H1 (cell line): ENCODE measurements at regions not wholly inside any gene's neighbourhood (a gene's known extent, or its start where the extent isn't known, plus 50 kb on each side); places are given as distances from the start of the nearest gene placed in this dataset.

ENCODE experiments used
- ATF3 ChIP-seq: IDR thresholded peaks from 2 replicates; pipeline ENCODE4 v1.6.1; 2011; ENCODE audit warnings: low read depth, mild to moderate bottlenecking, low read length; ENCODE audit not compliant: insufficient read depth
- BRCA1 ChIP-seq: IDR thresholded peaks from 2 replicates; pipeline ENCODE4 v1.6.1; 2012; ENCODE audit warnings: low read depth, low read length, improper control_type of control experiment
- CEBPB ChIP-seq: IDR thresholded peaks from 2 replicates; pipeline ENCODE4 v1.6.1; 2012; ENCODE audit warnings: low read depth, low read length
- EP300 ChIP-seq, 2 experiments: IDR thresholded peaks; 1 replicate in 1 of 2; 2 replicates in 1 of 2; pipeline ENCODE4 v1.6.1; 2011 to 2012; ENCODE audit warnings: low read depth in 2 of 2, low read length in 2 of 2, mild to moderate bottlenecking in 2 of 2, borderline replicate concordance in 1 of 2, inconsistent platforms in 1 of 2, moderate library complexity in 1 of 2
- HDAC2 ChIP-seq, 2 experiments: fragments of 300-600 bp in 1 of 2; sonication (generic) in 1 of 2; IDR thresholded peaks; 2 replicates each; pipeline ENCODE4 v1.6.1; 2011 to 2012; ENCODE audit warnings: low read depth in 2 of 2, low read length in 2 of 2, mild to moderate bottlenecking in 2 of 2, moderate library complexity in 2 of 2, borderline replicate concordance in 1 of 2, inconsistent platforms in 1 of 2
- KDM4A ChIP-seq: IDR thresholded peaks from one replicate; pipeline ENCODE4 v1.7.1; 2012; ENCODE audit warnings: low read depth, mild to moderate bottlenecking, moderate library complexity, low read length, inconsistent platforms; ENCODE audit not compliant: severe bottlenecking
- KDM5A ChIP-seq: fragments of 200-600 bp; IDR thresholded peaks from 2 replicates; pipeline ENCODE4 v1.7.1; 2012; ENCODE audit warnings: mild to moderate bottlenecking, low read length, inconsistent platforms, mixed read lengths
- POLR2A ChIP-seq, 2 experiments: IDR thresholded peaks; 1 replicate in 1 of 2; 2 replicates in 1 of 2; pipeline ENCODE4 v1.6.1; 2011; ENCODE audit warnings: low read depth in 2 of 2, low read length in 2 of 2, mild to moderate bottlenecking in 2 of 2; ENCODE audit errors: control extremely low read depth in 1 of 2
- RAD21 ChIP-seq, 2 experiments: IDR thresholded peaks in 1 of 2; conservative IDR thresholded peaks in 1 of 2; 2 replicates each; pipeline ENCODE4 v1.6.1; 2011; ENCODE audit warnings: low read depth in 2 of 2, low read length in 2 of 2, improper control_type of control experiment in 1 of 2, inconsistent platforms in 1 of 2, mild to moderate bottlenecking in 1 of 2, moderate library complexity in 1 of 2
- RFX5 ChIP-seq: IDR thresholded peaks from 2 replicates; pipeline ENCODE4 v1.6.1; 2011; ENCODE audit warnings: low read depth, low read length, improper control_type of control experiment, borderline replicate concordance
- SP1 ChIP-seq: IDR thresholded peaks from 2 replicates; pipeline ENCODE4 v1.6.1; 2011; ENCODE audit warnings: low read depth, low read length
- SP4 ChIP-seq: IDR thresholded peaks from 2 replicates; pipeline ENCODE4 v1.6.1; 2012; ENCODE audit warnings: low read length, inconsistent platforms
- TAF1 ChIP-seq: IDR thresholded peaks from 2 replicates; pipeline ENCODE4 v1.6.1; 2011; ENCODE audit warnings: mild to moderate bottlenecking, low read depth, low read length
- TF ChIP-seq, protein P1 (sequence below), 3 experiments: IDR thresholded peaks; 1 replicate in 2 of 3; 2 replicates in 1 of 3; pipeline versions ENCODE4 v1.5.1 to v1.6.1; 2011; ENCODE audit warnings: low read length in 3 of 3, mild to moderate bottlenecking in 3 of 3, inconsistent platforms in 2 of 3, low read depth in 1 of 3, moderate library complexity in 1 of 3; ENCODE audit not compliant: insufficient read depth in 1 of 3; ENCODE audit errors: control extremely low read depth in 1 of 3

GRCh38 chr11:24056051-24056450 lies 440.8 kb upstream of the LUZP2 start:
- TF ChIP-seq TAF1 (no peak), ATF3 (no peak), CEBPB (no peak), SP1 (no peak), KDM5A (no peak), SP4 (no peak), HDAC2 (IDR thresholded peaks at IDR 0.05; ENCODE audit: borderline replicate concordance in 1 of 2, low read depth in 2 of 2, low read length in 2 of 2) (no peak), RAD21 (IDR thresholded peaks at IDR 0.05 in 1 of 2, conservative IDR thresholded peaks at IDR 0.05 in 1 of 2; ENCODE audit: low read depth in 2 of 2, low read length in 2 of 2) (no peak), BRCA1 (no peak), RFX5 (no peak), POLR2A (IDR thresholded peaks at IDR 0.05; ENCODE audit: control extremely low read depth in 1 of 2, low read depth in 2 of 2, low read length in 2 of 2) (no peak), KDM4A (no peak), EP300 (IDR thresholded peaks at IDR 0.05; ENCODE audit: borderline replicate concordance in 1 of 2, low read depth in 2 of 2, low read length in 2 of 2) (no peak)
- TF ChIP-seq, protein P1, sequence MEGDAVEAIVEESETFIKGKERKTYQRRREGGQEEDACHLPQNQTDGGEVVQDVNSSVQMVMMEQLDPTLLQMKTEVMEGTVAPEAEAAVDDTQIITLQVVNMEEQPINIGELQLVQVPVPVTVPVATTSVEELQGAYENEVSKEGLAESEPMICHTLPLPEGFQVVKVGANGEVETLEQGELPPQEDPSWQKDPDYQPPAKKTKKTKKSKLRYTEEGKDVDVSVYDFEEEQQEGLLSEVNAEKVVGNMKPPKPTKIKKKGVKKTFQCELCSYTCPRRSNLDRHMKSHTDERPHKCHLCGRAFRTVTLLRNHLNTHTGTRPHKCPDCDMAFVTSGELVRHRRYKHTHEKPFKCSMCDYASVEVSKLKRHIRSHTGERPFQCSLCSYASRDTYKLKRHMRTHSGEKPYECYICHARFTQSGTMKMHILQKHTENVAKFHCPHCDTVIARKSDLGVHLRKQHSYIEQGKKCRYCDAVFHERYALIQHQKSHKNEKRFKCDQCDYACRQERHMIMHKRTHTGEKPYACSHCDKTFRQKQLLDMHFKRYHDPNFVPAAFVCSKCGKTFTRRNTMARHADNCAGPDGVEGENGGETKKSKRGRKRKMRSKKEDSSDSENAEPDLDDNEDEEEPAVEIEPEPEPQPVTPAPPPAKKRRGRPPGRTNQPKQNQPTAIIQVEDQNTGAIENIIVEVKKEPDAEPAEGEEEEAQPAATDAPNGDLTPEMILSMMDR (IDR thresholded peaks at IDR 0.05; ENCODE audit: control extremely low read depth in 1 of 3, insufficient read depth in 1 of 3, low read depth in 1 of 3, low read length in 3 of 3) = no peak
